Stomach (tissue), 4 donors: ENCODE measurements at regions not wholly inside any gene's neighbourhood (a gene's known extent, or its start where the extent isn't known, plus 50 kb on each side); places are given as distances from the start of the nearest gene placed in this dataset.

ENCODE experiments used
- CTCF ChIP-seq, 7 experiments: fragments of 450-650 bp in 4 of 7; fragments of 200-600 bp in 3 of 7; sonication (generic) in 3 of 7; IDR thresholded peaks; one replicate each; pipeline ENCODE4 v1.5.1; 2016 to 2019; ENCODE audit warnings: antibody characterized with exemption in 7 of 7, control low read depth in 2 of 7, mild to moderate bottlenecking in 1 of 7
- EP300 ChIP-seq: sonication (generic); formaldehyde crosslinking; IDR thresholded peaks from one replicate; pipeline ENCODE4 v1.6.1; 2017; ENCODE audit warnings: antibody characterized with exemption
- POLR2A ChIP-seq, 4 donors: fragments of 450-650 bp; IDR thresholded peaks; one replicate each; pipeline ENCODE4 v1.6.1; 2016; ENCODE audit warnings: antibody characterized with exemption in 4 of 4, control low read depth in 2 of 4, mild to moderate bottlenecking in 1 of 4, moderate library complexity in 1 of 4
- POLR2AphosphoS5 ChIP-seq, 3 donors: sonication (generic); formaldehyde crosslinking; IDR thresholded peaks; one replicate each; pipeline ENCODE4 v1.6.1; 2016; ENCODE audit warnings: antibody characterized with exemption in 3 of 3

- TF ChIP-seq CTCF (IDR thresholded peaks at IDR 0.05) (no peak), EP300 (no peak), POLR2A (IDR thresholded peaks at IDR 0.05) (no peak), POLR2AphosphoS5 (IDR thresholded peaks at IDR 0.05) (no peak)
Measured at GRCh38 chr15:95928822-95929221, 401.7 kb upstream of the NR2F2 start.
